ENCODE measurements at regions not wholly inside any gene's neighbourhood (a gene's known extent, or its start where the extent isn't known, plus 50 kb on each side); places are given as distances from the start of the nearest gene placed in this dataset.
"Not testable (repeated sequence)": the region's sequence is repeated elsewhere in the genome, so short reads cannot be mapped to it uniquely, and the experiment has no call there.

DNA sequence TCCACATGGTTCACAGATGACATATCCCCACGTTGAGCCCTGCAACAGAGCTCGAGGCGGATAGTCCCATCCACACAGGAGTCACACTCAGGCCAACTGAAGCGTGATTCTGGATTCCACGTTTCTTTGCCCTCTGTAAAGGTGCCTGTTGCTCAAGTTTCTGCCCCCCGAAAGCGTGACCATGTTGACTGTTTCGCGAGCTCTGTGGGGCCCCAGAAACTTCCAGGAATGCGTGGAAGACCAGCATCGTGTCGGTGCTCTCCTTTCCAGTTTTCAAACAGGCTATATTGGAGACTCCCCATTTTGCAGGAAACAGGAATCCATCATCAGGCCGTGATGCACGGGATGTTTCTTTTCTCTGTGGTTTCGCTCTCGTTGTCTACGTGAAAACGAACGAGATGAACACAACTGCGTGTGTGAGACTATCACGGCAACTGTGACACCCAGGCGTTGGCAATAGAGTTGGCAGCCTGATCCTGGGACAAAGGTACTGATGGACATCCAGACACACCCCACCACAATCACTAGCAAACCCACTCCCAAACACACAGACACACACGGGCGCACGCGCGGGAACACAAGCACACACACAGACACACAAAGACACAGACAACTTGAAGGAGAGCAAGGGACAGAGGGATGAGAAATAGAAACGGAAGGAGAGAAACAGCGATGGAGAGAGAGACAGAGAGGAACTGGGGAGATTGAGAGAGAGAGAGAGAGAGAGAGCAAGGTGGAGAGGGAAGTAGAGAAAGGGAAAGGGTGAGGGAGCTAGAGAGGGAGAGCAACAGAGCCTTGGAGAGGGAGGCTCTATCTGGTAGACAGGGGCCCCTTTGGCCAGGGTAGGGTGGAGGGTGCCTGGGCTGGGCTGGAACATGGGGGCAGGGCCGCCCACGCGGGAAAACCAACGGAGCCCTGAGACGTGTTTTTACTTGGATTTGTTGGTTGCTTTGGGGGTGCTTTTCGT, 1609.3 kb downstream of the SPATA31A7 start:
- peak; percentile 37 to 41 for DNase-seq

DNA sequence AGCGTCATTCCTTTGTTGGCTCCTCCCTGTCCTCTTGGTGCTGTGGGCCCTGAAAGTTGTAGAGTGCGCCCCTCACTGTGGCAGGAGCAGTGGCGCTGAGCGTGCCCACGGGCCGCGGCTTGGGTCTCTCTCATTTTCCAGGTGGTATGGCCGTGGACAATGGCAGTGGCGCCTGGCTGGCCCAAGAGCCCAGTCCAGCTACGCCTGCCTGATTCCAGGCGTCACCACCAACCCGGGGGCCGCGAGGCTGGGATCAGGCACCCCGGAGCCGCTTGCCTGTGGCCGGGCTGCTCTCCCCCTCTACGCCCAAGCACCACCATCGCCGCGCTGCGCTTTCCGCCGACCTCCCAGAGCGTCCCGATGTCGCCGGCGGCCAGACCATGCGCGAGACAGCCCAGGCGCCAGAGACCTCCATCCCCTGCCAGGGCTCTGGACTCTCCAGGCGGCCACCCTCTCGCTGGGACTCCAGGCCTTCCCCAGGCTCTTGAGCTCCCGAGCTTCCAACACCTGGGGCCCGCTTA, 1610.1 kb downstream of the SPATA31A7 start:
- DNase-seq = peak; percentile 11 to 51

DNA sequence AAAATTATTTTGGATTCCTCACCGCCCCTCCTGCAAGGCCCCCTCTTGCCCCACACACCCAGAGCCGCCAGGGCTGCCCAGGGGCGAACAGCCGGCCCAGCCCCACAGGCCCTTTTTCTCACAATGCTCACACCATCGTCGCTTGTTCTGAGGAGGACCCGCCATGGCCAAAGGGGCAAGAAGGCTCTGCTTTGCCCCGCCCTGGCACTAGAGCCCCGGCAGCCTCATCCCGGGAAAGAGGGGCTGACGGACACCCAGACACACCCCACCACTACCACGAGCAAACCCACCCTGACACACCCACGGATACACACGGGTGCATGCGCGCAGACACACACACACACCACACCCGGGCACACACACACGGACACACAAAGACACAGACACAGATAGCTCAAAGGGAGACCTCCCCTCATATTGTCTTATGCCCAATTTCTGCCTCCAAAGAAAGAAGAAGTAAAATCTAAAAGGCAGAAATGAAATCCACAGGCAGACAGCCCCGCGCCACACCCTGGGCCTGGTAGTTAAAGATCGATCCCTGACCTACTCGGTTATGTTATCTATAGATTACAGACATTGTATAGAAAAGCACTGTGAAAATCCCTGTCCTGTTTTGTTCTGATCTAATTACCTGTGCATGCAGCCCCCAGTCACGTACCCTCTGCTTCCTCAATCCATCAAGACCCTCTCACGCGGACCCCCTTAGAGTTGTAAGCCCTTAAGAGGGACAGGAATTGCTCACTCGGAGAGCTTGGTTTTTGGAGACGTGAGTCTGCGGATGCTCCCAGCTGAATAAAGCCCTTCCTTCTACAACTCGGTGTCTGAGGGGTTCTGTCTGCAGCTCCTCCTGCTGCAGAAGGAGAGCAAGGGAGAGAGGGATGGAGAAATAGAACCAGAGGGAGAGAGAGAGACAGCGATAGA, 1610.9 kb downstream of the SPATA31A7 start:
- DNase-seq = peak; percentile 31 to 35

DNA sequence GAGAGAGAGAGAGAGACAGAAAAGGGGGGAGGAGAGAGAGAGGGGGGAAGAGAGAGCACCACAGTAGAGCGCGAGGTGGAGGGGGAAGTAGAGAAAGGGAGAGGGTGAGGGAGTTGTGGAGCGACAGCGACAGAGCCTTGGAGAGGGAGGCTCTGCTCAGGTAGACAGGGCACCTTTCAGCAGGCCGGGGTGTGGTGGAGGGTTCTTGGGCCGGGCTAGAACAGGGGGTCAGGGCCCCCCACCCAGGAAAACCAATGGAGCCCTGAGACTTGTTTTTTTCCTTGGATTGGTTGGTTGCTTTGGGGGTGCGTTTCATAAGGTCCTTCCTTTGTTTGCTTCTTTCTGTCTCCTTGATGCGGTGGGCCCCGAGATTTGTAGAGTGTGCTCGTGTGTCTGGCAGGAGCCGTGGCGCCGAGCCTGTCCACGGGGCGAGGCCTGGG, 1611.6 kb downstream of the SPATA31A7 start:
- DNase-seq = peak; percentile 37 to 59

DNA sequence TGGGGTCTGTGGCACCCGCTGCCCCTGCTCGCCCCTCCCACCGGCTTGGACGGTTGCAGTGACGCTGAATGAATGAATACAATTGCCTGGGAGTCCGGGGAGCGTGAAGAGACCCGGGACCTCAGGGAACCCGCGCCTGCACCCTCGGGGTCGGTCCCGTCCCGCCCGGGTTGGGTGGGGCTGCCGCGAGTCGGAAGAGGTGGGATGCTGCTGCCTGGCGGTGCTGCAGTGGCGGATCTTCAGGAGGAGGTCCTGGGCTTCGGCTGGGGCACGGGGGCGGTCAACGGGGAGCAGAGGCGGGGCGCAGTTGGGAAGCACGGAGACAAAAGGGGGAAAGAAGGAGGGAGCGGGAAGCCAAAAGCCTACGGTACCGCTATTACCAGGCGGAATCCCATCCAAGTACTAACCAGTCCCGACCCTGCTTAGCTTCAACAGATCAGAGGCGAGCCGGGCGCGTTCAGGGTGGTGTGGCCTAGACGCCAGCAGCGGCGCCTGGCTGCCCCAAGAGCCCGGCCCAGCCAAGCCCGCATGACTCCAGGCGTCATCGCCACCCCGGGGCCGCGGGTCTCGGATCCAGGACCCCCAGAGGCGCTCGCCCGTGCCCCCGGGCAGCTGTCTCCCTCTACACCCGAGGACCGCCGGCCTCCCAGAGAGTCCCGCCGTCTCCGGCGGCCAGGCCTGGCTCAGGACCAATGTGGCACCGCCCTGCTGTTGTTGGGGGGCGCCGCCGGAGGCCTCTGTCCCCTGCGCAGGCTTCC, 1612.3 kb downstream of the SPATA31A7 start:
- DNase-seq = peak; percentile 88 to 94

DNA sequence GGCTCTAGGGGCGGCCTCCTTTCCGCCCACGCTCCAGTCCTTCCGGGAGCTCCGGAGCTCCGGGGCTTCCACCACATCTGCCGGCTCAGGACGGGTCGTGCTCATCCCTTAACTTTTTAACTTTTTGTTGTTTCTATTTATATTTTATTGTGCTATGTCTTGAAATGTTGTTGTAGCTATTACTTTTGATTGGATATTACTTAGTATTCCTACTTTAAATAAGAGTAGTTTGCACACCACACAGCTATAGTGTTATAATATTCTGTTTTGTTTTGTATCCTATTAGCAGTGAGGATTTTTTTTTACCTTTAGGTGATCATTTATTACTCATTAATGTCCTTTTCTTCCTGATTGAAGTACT, 1612.9 kb downstream of the SPATA31A7 start:
- not testable (repeated sequence) for DNase-seq

DNA sequence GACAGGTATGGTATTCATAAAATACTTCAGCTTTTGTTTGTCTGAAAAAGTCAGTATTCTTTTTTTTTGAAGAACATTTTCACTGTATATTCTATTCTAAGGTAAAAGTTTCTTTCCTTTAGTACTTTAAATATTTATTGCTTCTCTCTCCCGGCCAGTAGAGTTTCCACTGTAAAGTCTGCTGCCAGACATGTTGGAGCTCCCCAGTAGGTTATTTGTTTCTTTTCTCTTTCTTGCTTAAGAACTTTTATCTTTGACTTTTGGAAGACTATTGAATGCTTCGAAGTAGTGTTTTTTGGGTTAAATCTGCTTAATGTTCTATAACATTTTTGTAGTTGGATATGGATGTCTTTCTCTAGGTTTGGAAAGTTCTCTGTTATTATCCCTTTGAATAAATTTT, 1613.3 kb downstream of the SPATA31A7 start:
- peak; percentile 0 to 2 for DNase-seq

DNA sequence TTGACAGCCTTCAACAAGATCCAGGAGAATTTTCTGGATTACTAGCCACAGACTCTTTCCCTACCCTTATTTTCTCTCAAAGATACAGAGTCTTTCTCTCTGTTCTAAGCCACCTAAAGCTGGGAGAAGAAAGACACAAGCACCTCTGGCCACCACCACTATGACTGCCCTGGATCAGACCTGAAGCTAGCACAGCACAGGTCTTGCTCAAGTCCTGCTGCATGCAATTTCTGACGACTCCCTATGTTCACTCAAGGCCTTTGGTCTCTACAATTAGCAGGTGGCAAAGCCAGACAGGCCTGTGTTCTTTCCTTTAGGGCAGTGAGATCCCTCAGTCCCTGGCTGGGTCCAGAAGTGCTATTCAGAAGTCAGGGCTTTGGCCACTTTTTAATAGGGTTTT, 1614.5 kb downstream of the SPATA31A7 start:
- DNase-seq = peak in 1 of 2 donors; percentile 0

DNA sequence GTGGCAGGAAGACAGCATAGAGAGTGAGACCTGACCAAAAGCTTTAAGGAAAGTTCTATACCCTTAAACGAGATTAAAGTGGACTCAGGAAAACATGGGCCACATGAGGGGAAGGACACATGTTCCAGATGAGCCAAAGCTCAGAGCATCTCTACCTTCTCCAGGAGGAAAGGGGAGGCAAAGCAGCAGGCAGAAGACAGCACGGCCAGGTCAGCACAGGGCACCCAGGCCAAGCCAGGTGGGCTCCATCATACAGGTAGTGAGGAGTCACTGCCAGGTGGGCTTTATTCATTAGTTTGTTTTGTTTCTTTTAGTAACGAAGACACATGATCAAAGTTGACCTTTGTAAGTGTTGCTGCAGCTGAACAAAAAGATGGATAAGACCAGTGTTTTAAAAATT, 1617.6 kb downstream of the SPATA31A7 start:
- DNase-seq = not testable (repeated sequence)

DNA sequence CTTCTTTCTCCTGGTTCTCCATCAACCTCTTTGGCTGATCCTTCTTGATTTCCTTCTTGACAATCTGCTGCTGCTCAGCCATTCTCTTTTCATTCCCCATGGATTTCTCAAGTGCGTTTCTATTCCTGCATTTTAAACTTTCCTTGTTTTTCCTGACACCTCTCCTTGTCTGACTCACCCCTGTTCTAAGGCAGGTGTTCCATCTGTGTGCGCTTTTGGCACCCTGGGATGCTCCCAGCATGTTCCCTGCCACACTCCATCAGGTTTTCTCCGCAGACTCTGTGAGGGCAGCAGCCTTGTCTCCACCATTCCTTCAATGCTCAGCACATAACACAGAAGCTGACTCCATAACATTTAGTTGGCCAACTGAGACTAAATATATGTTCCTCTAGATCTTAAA, 1618.2 kb downstream of the SPATA31A7 start:
- DNase-seq = not testable (repeated sequence)

DNA sequence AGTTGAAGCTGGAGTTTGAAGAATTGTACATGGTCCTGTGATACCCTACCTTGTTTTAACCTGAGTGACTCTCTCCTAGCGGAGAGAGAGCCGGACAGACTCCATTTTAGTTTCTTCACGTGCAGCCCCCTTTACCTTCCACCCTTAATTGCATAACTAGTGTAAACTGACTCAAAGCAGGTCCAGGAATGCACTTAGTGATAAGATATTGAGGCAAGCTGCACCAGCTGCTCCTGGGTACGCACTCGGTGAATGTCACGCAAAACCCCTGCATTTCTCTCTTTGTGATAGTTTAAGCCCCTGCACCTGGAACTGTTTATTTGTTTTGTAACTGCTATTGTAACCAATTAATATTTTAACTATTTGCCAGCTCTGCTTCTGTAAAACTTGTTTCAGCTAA, 1620.5 kb downstream of the SPATA31A7 start:
- DNase-seq = not testable (repeated sequence)

DNA sequence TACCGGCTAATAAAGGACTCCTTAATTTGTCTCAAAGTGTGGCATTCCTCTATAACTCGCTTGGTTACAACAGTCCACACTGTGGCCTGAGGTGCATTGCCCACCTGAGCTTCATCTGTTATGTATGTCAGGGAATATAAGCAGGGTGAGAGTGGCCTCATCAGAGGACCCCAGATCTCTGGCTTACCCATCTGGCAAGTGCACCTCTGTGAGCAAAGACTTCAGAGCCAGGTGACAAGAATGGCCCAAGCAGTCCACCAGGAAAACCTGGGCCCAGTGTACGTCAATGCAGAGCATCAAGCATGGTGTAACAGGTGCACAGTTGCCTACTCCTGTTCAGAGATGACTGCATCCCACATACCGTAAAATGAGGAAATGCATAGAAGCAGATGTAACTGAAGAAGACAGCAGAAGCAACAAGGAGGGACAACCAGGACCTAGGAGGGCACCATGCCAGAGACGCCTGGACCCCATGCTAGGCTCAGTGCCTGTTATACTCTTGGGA, 1621.0 kb downstream of the SPATA31A7 start:
- DNase-seq = not testable (repeated sequence)

DNA sequence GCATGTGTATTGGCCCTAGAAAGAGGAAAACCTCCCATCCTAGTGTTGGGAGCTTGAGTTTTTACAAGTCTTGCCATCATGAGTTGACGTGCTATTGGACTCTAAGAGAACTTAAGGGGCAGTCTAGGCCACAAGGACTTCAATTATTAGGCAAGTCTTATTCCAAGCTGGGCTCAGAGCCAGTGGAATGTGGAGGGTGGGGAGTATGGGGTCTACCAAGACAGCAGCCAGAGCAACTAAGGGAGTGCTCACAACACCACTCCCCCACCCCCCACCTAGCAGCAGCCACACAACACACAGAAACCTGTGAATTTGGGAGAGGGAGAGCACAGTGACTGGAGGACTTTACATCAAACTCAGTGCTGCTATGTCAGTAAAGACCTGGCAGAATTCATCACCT, 1625.6 kb downstream of the SPATA31A7 start:
- not testable (repeated sequence) for DNase-seq

DNA sequence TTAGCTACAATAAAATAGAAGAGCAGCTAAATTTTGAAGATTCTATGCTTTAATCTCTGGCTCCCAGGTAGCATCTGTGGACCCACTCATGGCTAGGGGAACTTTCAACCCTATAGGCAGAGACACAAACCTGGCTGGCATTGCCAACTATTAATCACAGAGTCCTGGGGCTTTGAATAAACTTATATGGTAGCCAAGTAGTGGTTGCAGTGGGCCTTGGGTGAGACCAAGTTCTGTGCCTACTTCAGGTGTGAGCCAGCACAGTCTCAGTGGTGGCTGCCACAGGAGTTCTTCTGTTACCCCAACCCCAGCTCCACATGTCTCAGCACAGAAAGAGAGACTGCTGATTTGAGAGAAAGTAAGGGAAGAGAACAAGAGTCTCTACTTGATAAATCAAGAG, 1626.5 kb downstream of the SPATA31A7 start:
- not testable (repeated sequence) for DNase-seq

DNA sequence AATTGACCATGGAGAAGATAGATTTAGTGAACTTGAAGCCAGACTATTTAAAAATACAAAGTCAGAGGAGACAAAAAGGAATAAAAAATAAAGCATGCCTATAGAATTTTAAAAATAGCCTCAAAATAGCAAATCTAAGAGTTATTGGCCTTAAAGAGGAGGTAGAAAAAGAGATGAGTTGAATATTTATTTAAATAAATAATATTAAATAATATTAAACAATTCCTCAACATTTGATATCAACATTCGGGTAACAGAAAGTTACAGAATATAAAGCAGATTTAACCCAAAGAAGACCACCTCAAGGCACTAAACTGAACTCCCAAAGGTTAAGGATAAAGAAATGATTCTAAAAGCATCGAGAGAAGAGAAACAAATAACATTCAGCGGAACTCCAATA, 1627.4 kb downstream of the SPATA31A7 start:
- not testable (repeated sequence) for DNase-seq

DNA sequence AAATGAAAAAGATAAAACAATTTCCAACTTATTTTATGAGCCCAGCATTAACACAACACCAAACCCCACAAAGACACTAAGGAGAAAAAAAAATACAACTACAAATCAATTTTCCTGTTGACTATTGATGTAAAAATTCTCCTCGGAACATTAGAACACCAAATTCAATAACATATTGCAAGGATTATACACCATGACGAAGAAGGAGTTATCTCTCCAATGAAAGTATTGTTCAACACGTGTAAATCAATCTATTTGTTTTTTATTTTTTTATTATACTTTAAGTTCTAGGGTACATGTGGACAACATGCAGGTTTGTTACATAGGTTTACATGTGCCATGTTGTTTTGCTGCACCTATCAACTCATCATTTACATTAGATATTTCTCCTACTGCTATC, 1632.3 kb downstream of the SPATA31A7 start:
- DNase-seq = not testable (repeated sequence)

DNA sequence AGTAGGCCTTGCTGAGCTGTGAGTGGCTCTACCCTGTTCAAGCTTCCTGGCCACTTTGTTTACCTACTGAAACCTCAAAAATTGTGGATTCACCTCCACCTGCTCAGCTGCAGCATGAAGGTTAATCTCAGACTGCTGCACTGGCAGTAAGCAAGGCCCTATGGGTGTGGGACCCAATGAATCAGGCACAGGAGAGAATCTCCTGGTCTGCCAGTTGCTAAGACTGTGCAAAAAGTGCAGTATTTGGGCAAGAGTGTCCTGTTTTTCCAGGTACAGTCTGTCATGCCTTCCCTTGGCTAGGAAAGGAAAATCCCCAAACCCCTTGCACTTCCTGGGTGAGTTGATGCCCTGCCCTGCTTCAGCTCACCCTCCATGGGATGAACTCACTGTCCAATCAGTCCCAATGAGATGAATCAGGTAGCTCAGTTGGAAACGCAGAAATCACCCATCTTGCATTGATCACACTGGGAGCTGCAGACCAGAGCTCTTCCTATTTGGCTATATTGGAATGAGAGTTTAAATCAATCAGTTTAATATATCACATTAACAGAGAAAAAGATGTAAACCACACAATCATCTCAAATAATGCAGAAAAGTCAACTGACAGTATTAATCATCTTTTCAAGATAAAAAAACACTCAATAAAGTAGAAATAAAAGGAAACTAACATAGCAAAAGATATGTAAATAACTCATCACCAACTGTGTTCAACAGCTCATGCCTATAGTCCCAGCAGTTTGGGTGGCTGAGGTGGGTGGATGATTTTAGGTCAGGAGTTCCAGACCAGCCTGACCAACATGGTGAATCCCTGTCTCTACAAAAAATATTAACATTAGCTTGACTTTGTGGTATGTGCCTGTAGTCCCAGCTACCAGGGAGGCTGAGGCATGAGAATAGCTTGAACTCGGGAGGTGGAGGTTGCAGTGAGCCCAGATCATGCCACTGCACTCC, 1638.4 kb downstream of the SPATA31A7 start:
- DNase-seq = not testable (repeated sequence)

DNA sequence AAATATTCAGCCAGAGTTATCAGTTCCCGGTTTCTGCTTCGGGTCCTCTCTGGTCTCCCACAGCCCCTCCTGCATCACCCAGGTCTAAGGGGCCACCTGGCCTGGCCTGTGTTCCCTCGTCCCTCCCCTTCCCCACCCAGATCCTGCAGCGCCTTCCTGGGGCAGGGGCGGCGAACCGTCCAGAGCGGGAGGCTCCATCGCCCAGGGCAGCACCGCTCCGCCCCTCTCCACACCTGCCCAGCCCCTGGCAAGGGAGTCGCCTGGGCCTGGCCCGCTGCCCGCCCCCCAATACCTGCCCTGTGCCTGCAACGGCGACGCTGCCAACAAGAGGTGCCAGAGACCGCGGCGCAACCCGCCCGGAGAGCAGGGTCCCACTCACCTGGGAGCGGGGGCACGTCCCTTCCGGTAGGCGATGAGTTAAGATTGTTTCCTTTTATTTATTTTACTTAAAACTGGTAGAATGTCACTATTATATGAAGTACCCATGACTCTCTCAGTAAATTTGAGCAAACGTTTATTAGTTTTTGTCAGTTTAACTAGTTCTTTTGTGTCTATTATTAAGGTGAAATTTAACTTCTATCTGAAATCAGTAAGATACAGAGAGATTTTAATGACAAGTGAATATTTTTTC, 1641.1 kb downstream of the SPATA31A7 start:
- DNase-seq = not testable (repeated sequence)

DNA sequence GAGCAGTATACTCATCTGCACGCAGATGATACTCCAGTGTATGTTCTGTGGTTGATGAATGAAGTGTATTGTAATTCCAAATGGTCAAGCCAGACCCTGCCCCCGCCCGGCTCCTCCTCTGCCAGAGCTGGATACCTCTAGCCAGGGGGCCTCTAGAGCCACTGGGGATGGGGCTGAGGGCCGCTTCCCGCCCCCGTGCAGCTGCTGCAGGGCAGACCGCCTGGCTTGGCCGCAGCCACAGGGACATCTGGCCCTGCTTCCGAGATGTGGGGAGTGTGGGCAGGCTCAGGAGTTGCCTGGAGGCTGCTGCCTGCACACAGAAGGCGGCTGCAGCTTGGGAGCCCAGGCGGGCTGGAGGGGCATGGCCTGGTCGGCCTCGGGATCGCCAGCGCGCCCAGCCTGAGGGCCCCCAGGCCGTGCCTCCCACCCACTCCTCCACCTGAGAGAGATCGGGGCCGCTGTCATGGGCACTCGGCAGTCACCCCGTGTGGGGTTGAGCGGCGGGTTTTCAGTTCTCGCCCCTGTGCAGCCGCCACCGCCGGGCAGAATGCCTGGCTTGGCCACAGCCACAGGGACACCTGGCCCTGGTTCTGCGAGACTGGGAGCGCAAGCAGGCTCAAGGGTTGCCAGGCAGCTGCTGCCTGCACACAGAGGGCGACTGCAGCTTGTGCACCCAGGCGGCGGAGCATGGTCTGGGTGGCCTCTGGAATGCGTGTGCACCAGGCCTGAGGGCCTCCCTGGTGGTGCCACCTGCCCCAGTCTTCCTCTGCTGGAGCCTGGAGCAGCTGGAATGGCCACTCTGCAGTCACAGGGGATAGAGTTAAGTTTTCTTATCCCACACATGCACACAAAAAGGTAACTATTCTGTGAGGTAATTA, 1643.7 kb downstream of the SPATA31A7 start:
- not testable (repeated sequence) for DNase-seq
